GM21723 (cell line): ENCODE measurements at regions not wholly inside any gene's neighbourhood (a gene's known extent, or its start where the extent isn't known, plus 50 kb on each side); places are given as distances from the start of the nearest gene placed in this dataset.
"Not testable (repeated sequence)": the region's sequence is repeated elsewhere in the genome, so short reads cannot be mapped to it uniquely, and the experiment has no call there.

Experiments
- ATAC-seq: cut with Tn5 transposase; IDR thresholded peaks from one replicate; pipeline ENCODE4 v1.9.1; 2021; ENCODE audit warnings: mild to moderate bottlenecking, moderate library complexity; ENCODE audit not compliant: unreplicated experiment

DNA sequence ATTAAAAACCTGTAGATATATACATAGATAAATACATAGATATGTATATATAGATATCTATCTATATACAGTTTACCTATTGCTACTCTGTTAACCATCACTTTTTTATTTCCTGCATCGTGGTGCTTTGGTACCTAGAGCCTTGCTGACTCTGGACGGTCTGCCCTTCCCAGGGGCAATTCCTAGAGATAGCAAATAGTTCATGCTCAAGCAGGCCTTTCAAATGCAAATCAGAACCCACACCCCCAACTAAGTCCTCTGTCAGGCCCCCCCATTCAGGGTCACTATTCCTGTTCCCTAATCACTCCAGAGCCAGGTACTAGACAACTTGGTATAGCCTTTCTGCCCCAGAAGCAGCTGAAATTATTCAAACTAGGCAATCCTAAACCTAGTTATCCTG lies 273.5 kb upstream of the ADGRL3 start:
- ATAC-seq, result no peak

DNA sequence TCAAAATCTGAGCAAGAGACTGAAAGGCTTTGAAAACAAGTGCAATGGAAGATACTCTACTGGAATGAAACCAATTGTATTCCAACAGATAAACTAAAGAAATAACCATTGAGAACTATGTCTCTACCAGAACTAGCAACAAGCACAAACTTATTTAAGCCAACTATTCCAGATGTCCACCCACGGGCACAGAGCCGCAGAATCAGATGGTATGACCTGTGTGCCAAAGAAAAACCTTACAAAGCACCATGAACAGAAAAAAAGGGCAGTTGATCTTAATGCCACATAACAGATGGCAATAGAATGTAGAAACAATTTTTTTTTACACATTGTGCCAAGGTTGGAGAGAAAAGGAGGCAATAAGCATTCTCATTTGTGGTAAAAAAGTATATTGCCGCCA lies 269.3 kb upstream of the ADGRL3 start:
- no peak for ATAC-seq

DNA sequence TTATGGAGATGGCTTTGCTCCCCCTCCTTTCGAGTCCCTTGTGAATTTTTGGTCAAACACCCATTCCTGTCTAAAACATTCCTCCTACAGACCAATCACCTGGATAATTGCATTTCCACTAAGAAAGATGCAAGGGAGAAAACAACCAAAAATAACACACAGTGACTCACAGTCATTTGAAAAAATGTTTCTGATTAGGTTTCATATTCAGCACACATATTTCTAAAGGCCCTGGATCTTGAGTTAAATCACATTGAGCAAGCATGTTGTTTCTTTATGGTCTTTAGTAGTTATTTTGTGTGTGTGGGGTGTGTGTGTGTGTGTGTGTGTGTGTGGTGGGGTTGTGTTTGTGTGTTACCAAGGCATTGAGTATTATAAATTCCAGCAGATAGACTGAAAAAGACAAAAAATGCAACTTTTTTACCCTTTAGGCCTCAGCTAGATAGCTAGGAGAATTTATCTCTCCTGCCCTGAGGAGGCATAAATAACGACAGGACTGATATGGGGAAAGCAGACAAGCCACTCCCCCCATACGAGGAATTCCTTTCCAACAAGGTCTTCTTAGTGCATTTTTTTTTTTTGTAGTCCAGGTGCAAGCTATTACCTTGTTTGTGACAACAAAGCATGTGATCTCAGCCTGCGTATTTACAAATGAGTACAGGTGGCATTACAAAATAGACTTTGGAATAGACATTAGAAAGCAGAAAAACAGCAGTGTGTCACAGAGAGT lies 265.4 kb upstream of the ADGRL3 start:
- no peak for ATAC-seq

DNA sequence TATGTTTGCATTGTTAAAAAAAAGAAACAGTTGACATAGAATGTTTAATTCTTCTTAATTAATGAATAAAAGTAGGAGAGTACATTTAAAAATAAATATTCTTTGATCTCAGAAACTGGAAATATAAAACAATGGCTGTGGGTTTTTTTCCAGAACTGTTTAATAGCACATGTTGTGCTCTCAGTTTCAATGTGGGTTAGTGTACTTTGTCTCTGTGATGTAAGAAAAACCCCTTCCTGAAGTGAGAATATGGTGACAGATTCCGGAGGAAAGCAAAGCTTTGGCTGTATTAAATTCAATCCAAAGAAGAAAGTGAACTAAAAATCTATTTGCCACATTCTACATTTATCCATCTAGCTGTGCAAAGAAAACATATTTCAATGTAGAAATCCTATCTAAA lies 261.9 kb upstream of the ADGRL3 start:
- no peak for ATAC-seq

DNA sequence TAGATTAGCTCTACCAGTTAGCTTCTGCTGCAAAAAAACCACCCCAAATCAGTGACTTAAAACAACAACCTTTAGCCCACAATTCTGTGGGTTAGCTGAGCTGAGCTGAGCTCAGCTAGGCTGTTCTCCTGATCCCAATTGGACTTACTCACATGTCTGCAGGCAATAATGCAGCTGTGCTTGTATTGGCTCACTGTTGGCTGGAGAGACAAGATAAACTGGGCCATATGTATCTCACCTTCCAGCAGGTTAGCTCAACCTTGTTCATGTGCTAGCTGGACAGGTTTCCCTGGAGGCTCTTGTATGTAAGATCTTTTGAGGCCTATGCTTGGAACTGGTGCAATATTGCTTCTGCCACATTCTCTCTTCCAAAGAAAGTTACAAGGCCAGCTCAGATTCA lies 261.5 kb upstream of the ADGRL3 start:
- no peak for ATAC-seq

DNA sequence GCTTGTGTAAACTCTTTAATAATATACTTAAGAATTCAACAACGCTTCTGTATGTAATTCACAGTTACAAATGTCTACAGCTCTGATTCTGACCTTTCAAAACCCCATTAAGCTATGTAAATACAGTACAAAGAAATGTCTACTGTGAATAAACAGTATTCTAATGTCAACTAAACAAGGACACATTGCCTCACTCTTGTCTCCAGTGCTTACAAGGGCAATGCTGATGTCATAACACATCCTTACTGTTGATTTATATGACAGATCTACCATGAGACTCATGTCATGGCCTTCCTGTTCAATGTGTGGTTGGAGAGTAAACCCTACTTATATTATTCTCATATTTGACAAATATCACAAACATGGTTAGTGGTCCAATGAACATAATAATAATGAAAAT lies 256.1 kb upstream of the ADGRL3 start:
- ATAC-seq, result no peak

DNA sequence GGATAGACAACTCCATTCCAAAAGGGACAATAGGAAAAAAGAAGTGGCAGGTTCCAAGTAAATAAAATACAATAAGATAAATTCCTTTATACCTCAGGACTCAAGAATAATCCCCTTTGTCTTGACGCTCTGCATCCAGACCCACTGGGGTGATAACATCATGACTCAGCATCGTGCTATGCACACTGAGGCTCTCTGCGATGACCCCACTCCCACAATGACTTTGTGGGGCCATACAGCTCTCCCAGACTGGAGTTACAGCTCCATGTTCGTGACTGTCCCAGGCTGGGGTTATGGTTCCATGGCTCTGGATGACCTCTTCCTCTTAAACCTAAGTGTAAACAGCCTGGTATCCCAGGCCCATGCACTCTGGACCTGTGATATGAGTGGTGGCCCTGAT lies 254.5 kb upstream of the ADGRL3 start:
- ATAC-seq, result no peak

DNA sequence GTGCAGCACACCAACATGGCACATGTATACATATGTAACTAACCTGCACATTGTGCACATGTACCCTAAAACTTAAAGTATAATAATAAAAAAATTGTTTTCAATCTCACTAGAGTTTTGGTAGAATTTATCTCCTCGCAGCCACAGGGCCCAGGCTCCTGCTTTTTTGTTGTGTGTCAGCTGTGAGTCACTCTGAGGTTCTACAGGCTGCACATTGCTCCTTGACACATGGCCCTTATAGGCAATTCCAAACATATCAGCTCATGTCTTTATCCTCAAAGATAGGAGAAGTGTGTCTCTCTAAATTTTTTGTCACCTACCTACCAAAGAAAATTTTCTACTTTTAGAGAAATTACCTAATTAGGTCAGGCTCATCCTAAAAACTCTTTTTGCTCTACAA lies 252.1 kb upstream of the ADGRL3 start:
- no peak for ATAC-seq

DNA sequence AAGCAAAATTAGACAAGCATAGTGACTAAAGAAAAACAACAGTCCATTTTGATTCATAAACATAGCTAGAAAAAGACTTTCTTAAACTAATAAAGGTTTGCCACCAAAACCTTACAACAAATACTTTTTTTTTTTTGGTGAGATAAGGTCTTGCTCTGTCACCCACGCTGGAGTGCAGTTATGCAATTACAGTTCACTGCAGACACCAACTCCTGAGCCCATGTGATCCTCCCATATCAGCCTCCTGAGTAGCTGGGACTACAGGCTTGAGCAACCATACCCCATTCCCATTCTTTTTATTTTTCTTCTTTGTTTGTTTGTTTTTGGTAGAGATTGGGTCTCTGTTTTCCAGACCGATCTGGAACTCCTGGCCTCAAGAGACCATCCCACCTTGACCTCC lies 247.2 kb upstream of the ADGRL3 start:
- no peak for ATAC-seq

DNA sequence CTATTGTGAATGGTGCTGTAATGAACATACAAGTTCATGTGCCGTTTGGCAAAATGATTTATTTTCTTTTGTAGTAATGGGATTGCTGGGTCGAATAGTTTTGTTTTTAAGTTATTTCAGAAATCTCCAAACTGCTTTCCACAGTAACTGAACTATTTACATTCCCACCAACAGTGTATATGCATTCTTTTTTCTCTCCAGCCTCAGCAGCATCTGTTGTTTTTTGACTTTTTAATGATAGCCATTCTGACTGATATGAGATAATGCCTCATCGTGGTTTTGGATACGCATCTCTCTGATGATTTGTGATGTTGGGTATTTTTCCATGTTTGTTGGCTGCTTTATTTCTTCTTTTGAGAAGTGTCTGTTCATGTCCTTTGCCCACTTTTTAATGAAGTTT lies 246.3 kb upstream of the ADGRL3 start:
- no peak for ATAC-seq

DNA sequence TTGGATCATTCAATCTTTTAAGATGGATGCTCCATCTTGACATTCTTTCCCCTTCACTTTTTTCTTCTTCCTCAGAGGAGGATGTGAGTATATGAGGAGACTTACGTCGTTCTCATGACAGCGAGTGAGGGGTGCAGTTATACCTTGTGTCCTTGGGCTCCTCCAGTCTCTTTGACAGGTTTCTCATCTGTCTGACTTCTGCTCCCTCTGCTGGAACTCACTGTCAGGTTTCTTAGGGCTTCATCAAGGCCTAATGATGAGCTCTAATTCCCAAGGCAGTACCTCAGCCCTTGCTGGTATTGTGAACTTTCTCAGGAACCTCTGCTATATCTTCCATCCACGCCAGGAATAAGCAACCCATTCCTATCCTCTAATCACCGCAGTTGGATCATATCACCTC lies 237.8 kb upstream of the ADGRL3 start:
- no peak for ATAC-seq

DNA sequence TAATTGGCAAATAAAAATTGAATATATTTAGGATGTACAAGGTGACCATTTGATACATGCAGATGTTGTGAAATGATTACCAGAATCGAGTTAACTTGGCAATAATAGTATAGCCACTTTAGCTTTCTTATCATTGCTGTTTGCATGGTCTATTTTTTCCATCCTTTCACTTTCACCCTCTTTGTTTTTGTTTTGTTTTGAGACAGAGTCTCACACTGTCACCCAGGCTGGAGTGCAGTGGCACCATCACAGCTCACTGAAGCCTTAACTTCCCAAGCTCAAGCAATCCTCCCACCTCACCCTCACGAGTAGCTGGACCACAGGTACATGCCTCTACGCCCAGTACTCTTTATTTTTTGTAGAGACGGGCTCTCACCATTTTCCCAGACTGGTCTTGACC lies 218.6 kb upstream of the ADGRL3 start:
- no peak for ATAC-seq

DNA sequence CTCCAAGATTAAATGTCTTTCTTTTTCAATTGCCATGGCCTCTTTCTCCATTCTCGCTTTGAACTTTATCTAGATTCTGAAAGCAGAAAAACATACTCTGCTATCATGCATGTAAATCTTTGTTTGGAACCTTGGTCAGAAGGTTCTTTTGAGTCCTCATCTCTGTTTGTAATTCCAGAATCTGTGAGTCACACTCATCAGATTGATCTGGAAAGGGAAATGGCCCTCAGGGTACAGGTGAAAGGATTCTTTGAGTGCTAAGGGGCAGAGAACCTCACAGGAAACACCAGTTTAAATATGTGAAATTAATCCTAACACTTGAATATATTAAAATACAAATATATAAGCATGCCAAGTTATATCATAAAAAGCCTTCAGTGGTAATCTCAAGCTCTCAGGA lies 211.0 kb upstream of the ADGRL3 start:
- no peak for ATAC-seq

DNA sequence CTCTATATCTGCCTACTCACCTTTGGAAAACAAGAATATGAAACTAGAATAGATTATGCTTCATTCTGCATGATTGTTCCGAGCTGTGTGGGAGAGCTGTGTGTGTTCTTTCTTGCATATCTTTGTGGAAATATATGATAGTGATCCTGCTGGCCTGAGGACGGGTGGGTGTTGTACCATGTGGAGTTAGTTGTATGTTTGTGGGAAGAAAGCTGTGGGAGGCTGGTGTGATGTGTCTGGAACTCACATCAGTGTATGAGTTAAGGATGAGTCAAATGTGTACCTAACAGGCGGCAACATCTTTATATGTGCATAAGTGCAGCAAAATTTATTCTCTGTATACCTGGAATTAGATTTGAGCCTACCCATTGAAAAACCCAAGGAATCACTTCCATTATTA lies 208.1 kb upstream of the ADGRL3 start:
- ATAC-seq, result no peak

DNA sequence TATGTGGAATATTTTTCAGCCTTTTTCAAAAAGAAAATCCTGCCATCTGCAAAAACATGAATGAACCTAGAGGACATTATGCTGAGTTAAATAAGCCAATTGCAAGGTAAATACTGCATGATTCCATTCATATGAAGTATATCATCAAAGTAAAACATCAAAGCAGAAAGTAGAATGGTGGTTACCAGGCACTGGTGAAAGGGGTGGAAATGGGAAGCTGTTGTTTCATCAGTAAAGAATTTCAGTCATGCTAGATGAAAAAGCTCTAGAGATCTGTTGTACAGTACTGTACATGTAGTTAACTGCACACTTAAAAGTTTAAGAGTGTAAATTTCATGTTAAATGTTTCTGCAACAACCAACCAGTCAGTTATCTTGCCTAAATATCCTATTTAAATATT lies 196.8 kb upstream of the ADGRL3 start:
- ATAC-seq, result no peak

DNA sequence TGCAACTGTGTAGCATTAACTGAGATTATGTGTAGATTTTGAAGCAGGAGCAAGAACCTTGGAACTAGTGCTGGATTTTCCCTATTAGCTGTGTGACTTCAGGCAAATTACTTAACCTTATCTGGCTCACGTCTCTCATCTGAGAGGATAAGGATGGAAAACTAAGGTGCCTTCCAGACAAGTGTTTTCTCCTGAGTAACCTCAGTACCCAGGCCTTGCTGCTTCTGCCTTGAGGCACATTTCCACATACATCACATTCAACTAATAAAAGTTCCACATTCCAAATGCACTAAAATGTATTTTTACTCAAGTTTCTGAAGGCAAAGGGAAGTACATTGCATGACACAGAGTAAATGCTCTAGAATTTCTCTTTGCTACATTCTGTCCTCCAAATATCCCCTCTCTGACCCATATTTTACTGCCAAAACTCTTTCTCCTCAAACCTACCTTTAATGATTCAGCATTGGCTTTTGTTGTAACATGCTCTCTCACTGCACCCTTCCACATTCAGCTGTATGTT lies 195.4 kb upstream of the ADGRL3 start:
- no peak for ATAC-seq

DNA sequence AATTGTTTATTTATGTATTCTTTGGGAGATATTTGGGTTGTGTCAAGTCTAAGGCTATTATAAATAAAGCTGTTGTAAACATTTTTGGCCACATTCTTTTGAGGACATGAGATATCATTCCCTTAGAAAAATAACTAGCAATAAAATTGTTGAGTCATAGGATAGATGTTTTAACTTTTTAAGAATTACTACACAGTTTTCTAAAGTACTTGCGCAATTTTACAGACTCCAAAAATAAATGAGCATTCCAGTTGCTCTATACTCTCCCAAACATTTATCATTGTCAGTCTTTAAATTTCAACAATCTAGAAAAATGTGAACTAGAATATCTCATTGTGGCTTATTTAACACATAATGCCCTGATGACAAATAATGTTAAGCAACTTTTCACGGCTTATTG lies 189.1 kb upstream of the ADGRL3 start:
- no peak for ATAC-seq

DNA sequence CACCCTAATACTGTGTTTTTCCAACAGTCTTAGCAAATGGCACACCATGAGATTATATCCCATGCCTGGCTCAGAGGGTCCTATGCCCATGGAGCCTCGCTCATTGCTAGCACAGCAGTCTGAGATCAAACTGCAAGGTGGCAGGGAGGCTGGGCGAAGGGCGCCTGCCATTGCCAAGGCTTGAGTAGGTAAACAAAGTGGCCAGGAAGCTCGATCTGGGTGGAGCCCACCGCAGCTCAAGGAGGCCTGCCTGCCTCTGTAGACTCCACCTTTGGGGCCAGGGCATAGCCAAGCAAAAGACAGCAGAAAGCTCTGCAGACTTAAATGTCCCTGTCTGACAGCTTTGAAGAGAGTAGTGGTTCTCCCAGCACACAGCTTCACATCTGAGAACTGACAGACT lies 188.2 kb upstream of the ADGRL3 start:
- ATAC-seq, result not testable (repeated sequence)

DNA sequence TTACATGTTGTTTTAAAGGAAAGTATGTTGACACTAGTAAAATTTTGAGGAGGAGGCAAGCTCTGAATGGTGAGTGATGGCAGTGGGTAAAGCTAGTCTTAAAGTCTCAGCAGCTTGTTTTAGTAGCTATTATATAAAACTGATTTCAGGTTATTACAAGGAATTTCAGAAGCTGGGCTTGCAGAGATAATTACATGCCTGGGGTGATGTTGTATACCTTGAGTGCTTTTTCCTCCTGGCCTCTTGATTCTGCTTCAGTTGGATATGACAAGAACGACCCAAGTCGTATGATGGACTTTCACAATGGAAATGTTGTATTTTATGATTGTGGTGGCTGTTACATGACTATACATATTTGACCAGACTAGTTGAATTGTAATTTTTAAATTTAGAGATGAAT lies 175.5 kb upstream of the ADGRL3 start:
- no peak for ATAC-seq

DNA sequence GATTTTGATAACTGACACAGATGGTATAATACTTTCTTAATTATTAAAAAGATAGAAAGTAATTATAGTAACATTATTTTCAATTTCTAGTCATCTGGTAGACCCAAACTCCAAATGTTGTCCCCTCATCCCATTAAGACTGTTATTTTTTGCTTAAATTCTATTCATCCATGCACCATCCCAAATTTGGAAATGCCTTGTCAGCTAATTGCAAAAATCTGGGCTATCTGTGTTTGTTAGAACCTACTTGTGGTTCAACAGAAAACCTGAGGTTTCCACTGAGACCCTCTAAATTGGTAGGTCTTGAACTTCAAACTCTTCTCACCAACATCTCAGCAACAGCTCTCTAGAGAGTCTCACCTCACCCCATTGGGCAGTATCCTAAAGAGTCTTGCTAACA lies 172.2 kb upstream of the ADGRL3 start:
- ATAC-seq, result no peak

DNA sequence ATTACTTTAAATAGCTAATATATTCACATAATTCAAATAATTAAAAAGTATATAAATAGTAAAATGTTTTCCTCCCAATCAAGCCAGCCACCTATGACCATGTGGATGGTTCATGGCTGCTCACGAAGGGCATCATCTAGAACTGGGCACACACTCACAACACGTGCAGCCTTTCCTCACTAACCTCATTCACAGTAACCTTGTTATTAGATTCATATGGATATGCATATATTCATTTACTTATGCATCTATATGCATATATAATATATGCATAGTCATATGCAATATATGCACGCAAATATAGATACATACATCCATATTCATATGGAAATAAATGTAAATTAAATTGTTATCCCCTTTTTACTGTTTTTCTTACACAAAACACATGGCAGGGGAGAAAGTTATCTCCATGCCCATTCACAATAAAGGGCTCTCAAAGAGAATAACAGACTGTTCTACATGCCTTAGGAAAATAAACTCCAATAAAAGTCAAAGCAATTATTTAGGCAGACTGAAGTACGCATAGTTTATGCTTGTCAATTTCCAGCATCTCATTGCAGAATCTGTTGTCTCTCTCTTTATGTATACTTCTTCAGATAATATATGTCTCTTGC lies 163.9 kb upstream of the ADGRL3 start:
- ATAC-seq, result no peak

DNA sequence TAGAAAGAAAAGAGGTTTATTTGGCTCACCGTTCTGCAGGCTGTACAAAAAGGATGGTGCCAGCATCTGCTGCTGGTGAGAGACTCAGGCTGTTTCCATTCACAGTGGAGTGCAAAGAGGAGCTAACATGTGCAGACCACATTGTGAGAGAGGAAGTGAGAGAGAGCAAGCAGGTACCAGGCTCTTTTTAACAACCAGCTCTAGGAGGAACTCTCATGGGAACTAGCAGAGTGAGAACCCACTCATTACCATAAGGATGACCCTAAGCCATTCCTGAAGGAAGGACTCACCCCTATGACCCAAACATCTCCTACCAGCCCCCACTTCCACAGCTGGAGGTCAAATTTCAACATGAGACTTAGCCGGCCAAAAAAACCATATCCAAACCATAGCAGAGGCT lies 158.6 kb upstream of the ADGRL3 start:
- ATAC-seq, result no peak

DNA sequence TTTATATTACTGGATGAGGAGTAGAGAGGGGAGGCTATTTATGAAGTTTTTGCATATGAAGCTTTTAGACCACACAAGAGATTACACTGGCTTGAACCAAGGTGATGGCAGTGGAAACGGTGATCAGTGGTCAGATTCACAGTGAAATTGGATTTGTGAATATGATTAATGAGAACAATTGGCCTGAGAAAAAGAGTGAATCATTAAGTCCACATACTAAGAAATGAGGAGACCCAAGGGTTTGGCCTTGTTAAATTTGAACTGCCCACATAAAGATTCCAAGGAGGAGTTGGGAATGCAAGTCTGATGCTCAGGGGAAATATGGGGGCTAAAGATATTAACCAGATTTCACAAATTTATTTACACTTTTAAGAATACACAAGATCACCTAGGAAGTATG lies 155.3 kb upstream of the ADGRL3 start:
- no peak for ATAC-seq
